HK-2 (cell line): ENCODE measurements at regions not wholly inside any gene's neighbourhood (a gene's known extent, or its start where the extent isn't known, plus 50 kb on each side); places are given as distances from the start of the nearest gene placed in this dataset.
A peak's percentile ranks its signal among the peaks of the same experiment; 100 is the strongest.

Source experiments
- DNase-seq: peaks from one replicate; pipeline ENCODE4 v3.0.0-alpha.2; 2018; ENCODE audit not compliant: unreplicated experiment

DNA sequence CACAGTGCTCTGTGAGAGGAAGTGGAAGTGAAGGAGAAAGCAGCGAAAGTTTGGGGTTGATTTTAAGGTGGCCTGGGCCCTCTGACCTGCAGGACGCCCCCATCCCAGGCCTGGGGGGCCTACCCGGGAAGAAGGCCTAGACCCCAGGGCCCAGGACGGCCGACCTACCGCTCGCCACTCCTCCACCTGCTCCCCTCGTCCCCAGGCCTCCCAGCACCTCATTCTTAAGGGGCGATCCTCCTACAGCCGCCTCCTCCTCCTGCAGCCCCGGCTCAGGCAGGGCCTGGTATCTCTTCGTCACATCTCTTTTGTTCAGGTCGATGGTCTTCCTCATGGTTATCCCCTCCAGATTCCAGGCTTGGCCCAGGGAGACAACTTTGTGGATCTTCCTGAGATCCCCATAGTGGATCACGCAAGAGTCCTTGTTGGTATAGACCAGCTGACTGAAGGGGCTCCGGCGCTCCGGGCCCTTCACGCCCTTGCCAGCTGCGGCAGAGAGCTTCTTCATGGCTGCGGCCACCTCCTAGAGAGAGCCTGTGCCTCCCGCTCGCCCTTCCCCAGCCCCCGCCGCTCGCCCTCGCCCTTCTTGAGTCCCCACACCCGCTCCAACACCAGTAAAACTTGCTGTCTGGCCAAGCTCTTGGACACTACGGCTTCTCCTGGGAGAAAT lies 117.5 kb downstream of the OR13A1 start:
- no peak for DNase-seq

DNA sequence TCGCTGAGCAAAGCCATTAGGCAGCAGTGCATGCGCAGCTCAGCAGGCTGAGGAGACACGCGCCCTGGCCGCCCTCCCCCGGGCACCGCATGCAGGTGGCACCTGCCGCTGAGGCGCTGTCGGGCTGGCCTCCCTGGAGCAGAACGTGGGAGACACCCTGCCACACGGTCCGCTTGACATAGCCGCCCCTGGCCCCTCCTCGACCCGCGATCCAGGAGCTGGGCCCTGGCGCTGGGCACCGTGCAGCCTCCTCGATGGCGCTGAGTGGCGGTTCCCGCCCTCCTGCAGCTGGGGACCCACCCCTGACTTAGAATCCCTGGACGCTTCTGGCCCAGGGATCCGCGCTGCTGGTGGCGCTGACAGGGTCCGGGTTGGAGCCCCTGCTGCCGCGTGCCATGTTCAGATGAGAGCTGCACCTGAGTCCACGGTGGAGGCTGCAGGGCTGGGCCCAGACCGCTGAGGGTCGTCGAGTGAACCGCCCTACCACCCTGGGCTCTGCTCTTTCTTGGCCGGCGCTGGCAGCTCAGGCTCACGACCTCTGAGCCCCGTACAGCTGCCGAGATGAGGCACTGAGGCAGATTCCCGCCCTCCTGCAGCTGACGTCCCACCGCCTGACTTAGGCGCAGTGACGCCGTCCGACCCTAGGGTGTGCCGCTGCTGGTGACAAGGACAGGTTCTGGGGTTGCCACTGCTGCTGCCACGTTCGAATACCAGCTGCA lies 116.8 kb downstream of the OR13A1 start:
- DNase-seq: no peak

DNA sequence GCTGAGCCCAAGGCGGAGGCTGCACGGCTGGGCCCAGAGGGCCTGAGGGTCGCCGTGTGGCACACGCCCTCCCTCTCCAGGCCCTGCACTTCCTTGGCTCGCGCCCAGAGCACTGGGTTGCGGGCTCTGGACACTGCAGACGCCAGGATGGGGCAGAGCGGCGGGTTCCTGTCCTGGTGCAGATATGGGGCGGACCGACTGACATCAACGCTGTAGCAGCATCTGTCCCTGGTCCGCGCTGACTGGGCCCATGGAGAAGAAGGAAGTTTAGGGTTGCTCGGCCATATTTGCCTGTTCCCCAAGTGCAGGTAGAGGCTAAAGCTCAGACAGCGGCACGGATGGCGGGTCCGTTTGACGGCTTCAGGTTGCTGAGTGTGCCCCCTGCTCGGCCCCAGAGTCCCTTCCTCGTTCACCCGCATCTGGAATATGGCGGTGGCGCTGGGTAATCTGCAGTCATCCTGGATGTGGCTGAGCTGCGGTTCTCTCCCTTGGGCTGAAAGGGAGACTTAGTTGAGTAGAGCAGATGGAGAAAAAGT lies 116.1 kb downstream of the OR13A1 start:
- no peak for DNase-seq

DNA sequence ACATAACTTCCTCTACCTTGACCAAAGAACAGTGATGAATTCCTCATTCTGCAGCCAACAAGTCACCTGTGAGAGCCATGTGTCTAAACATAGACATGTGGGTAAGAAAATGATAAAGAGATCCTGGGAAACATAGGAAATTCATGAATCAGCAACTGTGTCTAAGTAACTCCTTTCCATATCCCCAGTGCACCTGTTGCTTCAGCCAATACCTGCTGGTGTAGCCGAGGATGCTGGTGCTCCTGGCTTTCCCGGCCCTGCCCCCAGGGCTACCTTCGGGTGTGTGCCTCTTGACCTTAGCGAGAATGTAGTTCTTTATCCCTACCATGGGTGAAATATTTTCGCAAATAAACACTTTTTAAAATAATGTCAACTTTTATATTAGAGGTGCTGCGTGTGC lies 114.1 kb downstream of the OR13A1 start:
- no peak for DNase-seq

DNA sequence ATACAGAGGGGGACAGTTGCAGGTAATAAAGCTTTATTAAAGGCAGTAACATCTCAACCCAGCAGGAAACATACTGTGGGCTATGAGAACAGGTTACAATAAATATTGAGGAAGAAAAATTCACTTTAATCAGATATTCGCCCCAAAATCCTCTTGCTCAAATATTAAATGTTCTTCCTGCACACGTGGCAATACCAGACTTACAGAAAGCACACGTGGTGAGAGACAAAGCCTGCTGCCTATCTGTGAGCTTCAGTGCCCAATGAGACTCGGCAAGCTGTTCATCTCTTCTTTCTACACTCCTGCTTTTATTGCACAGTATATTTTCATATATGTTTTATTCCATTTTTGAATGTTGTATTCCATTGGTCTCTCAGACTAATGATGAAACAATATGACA lies 113.2 kb downstream of the OR13A1 start:
- no peak for DNase-seq

DNA sequence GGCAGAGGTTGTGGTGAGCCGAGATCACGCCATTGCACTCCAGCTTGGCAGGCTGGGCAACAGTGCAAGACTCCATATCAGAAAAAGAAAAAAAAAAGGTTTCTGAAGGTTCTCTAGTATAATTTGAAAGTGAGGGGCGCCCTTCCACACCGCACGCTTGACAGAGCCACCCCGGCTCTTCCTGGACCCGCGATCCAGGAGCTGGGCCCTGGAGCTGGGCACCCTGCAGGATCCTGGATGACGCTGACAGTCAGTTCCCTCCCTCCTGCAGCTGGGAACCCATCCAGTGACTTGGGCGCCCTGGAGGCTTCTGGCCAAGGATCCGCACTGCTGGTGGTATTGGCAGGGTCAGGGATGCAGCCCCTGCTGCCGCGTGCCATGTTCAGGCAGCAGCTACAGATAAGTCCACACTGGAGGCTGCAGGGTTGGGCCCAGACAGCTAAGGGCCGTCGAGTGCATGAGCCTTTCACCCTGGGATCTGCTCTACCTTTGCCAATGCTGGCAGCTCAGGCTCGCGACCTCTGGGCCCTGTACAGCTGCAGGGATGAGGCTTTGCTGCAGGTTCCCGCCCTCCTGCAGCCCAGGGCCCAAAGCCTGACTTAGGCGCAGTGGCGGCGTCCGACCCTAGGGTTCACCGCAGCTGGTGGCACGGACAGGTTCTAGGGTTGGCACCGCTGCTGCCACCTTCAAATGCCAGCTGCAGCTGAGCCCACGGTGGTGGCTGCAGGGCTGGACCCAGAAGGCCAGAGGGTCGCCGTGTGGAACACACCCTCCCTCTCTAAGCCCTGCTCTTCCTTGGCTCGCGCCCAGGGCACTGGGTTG lies 110.2 kb downstream of the OR13A1 start:
- no peak for DNase-seq

DNA sequence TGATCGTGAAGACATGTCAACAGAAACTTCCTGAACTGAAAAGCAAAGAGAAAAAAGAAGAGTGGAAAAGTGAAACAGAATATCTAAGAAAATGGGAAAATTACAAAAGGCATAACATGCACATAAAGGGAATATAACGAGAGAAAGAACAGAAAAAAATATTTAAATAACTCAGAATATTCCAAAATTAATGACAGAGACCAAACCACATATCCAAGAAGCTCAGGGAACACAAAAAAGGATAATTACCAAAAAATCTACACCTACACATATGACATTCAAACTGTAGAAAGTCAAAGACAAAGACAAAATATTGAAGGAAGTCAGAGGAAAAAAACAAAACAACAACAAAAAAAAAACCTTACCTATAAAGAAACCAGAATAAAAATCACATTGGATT lies 105.5 kb downstream of the OR13A1 start:
- no peak for DNase-seq

DNA sequence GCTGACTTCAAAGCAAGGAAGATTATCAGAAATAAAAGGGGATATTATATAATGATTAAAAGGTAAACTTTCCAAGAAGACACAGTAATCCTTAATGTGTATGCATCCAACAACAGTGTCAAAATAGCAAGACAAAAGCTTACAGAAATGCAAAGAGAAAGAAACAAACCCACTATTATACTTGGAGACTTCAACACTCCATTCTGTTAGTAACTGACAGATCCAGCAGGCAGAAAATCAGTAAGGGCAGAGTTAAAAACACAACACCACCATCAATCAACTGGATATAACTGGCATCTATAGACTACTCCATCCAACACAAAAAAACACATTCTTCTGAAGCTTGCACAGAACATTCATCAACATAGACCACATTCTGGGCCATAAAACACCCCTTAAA lies 103.8 kb downstream of the OR13A1 start:
- DNase-seq: no peak

DNA sequence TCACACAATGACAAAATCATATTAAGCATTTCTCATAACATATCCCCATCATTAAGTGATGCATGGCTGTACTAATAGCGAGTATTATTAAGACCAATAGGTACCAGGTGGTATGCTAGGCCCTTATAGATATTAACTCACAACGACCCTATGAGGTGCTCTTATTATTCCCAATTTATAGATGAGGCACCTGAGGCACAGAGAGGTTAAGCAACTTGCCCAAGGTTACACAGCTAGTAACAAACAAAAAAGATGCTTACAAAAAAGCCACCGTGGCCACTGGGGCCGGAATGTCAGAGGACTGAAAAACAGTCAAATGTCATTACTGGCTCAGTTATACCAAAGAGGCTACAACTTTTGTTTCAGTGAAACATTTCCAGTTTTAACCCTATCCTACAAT lies 96.0 kb downstream of the OR13A1 start:
- DNase-seq: no peak

DNA sequence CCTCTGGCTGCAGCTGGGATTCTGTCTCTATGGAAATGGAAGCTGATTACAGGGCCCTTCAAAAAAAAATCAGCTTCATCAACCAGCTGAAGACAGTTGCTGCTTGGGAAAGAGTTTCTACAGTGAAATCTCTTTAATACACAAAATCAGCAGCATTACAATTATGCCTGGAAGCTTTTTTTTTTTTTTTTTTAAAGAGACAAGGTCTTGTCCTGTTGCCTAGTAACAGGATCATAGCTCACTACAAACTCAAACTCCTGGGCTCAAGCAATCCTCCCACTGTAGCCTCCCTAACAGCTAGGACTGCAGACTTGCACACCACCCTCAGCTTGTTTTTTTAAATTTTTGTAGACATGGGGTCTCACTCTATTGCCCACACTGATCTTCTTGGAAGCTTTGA lies 94.5 kb downstream of the OR13A1 start:
- no peak for DNase-seq

DNA sequence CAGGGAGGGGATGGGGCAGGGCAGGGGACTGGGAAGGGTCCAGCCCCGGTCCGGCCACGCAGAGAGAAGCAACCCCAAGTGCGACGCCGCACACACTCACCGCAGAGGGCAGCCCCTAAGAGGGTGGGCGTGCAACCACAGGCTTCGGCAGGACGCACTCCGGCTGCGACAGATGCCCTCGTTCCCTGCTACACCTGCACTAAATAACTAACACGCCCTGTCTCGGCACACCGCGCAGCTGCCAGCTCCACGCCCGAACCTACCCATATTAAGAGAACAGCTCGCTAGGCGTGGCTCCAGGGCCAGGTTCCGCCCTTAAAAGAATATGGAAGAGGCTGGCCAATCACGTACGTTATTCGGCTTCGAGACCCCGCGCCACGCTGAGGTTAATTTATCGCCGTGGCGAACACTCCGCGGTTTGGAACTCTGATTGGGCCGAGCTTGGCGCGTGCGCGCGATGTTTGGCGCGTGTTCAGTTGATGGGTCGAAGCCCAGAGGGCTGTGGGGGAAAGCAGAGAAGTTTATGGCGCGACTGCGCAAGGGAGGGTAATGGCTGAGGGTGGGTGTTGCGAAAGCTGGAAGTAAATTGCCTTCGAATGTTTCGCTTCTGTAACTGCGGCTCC lies 91.1 kb downstream of the OR13A1 start:
- no peak for DNase-seq

DNA sequence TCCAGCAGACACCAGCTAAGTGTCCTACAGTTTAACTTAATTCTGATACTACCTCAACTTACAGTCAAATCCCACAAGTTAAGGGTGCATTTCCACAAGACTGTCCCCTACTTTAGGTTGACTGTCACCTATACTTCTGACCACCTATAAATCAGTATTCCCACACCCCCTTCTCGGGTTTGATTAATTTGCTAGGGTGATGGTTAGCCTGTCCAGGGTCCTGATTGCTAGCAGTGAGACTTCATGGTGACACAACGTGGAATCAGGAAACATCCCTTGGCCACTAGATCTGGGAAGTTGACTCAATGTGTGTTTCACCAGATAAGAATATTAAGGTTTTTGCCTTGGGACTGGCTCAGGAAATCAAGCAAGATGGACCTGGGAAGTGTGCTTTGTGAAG lies 88.4 kb downstream of the OR13A1 start:
- no peak for DNase-seq

DNA sequence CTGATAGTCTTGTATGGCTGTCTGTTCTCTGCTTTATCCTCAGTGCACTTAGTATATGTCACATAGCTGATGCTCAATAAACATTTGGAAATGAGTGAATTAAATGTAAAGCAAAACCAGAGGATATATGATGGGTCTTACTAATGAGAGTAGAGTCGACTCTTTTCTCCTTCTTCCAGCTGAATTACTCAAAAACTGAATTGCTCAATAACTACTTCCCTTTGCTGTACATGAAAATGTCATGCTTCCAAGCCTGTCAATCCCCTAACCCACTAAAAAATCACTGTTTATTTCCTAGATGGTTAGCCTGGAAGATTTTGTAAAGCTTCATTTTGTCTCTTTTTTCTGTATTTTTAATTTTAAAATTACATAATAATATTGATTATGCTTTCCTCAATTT lies 88.0 kb downstream of the OR13A1 start:
- no peak for DNase-seq

DNA sequence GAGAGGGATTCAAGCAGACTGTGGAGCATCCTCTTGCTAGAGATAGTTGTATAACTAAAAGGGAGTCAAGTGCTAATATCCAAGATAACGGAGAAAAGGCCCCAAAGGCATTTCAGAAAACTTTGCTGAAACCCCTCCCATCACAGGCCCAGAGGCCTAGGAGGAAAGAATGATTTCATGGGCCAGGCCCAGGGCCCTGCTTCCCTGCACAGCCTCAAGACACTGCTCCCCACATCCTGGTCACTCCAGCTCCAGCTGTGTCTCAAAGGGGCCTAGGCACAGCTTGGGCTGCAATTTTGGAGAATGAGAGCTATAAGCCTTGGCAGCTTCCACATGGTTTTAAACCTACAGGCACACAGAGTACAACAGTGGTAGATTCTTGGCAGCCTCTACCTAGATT lies 85.6 kb downstream of the OR13A1 start:
- DNase-seq: no peak

DNA sequence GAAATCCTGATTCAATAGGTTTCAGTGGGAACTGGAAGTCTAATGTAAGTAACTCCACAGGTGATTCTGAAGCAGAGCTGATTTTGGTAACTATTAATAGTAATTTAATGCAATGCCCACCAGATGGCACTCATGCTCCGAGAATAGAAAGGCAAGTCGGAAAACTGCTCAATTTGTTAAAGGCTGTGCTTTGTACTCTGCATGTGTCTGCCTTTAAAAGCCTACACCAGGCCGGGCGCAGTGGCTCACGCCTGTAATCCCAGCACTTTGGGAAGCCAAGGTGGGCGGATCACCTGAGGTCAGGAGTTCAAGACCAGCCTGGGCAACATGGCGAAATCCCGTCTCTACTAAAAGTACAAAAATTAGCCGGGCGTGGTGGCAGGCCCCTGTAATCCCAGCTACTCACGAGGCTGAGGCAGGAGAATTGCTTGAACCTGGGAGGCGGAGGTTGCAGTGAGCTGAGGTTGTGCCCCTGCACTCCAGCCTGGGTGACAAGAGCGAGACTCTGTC lies 80.1 kb downstream of the OR13A1 start:
- DNase-seq: peak; percentile 39

DNA sequence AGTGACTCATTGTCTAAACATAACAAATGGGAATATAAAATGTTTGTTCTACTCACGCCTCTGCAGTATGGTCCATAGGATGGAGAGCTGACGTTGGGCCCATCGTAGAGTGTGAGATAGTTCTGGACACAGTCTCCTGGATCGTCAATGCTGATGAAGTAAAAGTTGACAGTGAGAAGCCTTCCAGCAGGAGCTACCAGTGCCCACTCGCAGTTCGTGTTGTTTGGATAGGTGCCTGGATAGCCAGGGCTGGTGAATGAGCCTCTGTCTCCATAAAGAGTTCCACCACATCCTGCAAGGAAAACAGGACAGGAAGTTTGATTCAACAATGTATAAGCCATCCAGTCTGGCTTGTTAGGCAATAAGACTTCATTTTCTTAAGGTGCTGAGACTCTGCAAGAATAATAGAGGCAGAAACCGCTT lies 79.6 kb downstream of the OR13A1 start:
- DNase-seq: no peak

DNA sequence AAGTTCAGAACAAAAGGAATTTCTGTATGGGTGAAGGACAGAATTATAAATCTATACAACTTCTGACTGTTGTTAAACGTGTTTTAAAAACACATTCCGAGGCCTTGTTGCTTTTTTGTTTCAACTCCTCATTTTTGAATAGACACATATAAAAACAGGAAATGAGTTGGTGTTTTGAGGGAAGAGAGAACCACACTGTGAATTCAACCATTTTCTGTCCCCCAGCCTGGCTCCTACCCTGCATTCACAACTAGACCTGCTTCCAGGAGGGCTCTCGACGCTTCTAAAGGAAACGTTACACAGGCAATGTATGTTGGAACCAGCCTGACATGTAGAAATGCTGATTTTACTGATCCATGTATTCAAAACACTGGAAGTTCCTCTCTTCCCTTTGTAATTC lies 76.5 kb downstream of the OR13A1 start:
- no peak for DNase-seq

DNA sequence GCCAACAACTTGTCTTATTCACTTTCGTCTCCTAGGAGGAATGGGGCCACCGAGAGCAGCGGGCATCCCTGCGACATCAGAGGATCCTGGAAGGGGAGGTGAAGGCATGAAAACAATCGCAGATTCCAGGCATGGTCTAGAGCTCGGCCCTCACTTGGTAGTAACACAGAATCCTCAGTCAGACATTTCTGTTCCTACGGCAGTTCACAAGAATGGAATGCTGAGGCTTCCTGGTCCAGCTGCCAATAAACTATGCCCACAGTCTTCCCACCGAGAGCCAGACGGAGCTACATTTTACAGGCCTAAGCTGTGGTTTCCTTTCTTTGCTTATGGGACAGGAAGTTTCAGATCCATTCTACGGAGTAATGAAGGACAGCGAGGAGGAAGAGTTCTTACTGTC lies 75.8 kb downstream of the OR13A1 start:
- DNase-seq: no peak

DNA sequence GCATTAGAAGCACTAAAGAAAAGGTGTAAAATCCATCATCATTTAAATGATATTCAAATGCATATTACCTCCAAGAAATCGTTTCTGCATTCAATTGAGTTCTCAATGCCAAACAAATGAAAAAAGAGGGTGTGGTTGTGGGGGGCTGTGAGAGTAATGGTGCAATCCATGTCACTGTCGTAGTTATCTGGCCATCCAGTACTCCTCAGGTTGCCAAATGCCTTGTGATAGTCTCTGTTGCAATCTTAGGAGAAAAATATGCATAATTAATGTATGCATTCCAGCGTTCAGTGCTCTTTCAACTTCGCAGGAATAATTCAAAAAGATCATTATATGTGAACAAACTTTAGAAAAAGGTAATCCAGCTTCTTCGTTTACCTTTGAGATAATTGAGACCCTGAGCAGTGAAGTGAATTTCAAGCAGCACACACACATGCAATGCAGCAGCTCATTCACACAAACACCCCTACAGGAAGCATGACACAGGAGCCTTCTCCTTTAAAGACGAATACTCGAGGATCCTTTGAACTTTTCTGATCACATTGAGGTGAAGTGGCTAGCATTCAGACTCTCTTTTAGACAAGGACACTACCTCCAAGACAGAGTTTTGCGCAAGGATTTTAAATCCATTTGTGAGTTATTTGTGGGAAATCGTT lies 73.4 kb downstream of the OR13A1 start:
- no peak for DNase-seq

DNA sequence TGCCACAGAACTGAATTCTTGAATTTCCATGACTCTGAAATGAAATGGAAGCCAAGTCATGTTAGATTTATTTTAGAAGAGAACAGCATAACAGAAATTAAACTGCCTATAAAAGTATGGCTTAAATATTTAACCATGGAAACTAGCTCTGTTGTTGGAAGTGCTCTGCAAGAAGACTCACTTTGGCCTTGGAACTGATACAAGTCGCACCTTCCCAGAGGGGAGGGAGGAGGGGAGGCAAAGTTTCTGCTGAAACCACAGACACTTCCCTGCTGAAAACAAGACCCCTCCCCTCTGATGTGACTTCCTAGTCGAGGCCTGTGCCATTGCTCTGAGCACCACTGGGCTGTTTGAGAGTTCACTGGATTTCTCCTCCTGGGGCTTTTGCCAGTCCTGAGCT lies 72.1 kb downstream of the OR13A1 start:
- DNase-seq: no peak

DNA sequence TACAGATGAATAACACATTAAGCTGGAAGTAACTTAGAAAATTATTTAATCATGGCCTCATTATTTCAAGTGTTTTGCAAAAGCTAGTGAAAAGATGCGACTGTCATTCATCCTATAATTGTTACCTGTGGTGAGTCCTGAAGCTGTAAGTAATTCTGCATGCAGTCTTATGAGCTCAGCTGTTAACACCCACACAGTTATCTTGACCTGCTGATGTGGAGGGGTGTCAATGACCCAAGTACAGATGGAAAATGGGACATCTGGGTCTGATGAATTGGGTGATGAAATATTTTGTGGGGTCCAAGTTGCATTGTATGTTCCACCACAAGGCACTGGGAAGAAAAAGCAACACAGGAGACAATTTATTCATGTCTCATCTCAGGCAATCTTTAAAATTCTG lies 68.9 kb downstream of the OR13A1 start:
- DNase-seq: no peak
